ENCODE measurements at regions not wholly inside any gene's neighbourhood (a gene's known extent, or its start where the extent isn't known, plus 50 kb on each side); places are given as distances from the start of the nearest gene placed in this dataset.

- no peak for TF ChIP-seq CTCF (IDR thresholded peaks at IDR 0.05)
- TF ChIP-seq POLR2AphosphoS5 (IDR thresholded peaks at IDR 0.05): no peak
- no peak for TF ChIP-seq POLR2A (IDR thresholded peaks at IDR 0.05)
These were observed 109.5 kb upstream of the SPRY2 start for GRCh38 chr13:80450386-80450785.

Measured in sigmoid colon (tissue), 4 donors.